HuH-7.5 (cell line): ENCODE measurements at regions not wholly inside any gene's neighbourhood (a gene's known extent, or its start where the extent isn't known, plus 50 kb on each side); places are given as distances from the start of the nearest gene placed in this dataset.

ENCODE experiments used
- DNase-seq: peaks from one replicate; pipeline ENCODE4 v3.0.0; 2011; ENCODE audit warnings: low spot score

GRCh38 chr7:95668504-95669018, 72.2 kb upstream of the PDK4 start:
- no peak for DNase-seq

DNA sequence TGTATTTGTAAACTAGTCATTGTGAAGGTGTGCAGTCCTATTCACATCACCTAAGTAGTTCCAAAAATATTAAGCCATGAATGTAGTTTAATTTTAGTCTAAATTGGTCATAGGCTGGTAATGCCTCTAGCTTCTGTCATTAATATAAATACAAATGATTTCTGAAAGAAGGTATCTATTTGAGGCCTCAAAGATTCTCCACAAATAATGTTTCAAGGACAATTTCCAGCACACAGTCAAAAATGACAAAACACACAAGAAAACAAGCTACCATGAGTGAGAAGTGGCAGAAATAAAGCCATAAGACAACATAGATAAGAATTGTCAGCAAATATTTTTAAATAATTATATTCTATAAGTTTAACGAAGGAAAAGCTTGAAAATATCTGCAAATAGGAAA, 66.7 kb upstream of the PDK4 start:
- no peak for DNase-seq

GRCh38 chr7:95660023-95660434, 63.7 kb upstream of the PDK4 start:
- DNase-seq: no peak

DNA sequence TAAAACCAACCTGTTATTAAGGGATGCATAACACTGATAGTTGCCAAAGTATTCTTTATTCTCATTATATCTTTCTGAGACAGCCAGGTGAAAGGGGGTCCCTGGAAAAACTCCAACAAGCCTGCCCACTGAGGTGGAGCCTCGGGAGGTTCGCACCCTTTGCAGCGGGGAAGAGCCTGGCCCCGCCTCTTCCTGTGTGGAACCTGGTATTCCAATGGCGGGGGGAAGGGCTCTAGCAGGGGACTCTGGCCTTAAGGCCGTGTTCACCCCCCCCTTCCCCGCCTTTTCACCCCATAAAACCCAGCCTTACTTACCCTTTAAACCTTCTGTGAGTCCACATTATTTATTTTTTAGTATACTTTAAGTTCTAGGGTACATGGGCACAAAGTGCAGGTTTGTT, 62.4 kb upstream of the PDK4 start:
- no peak for DNase-seq

DNA sequence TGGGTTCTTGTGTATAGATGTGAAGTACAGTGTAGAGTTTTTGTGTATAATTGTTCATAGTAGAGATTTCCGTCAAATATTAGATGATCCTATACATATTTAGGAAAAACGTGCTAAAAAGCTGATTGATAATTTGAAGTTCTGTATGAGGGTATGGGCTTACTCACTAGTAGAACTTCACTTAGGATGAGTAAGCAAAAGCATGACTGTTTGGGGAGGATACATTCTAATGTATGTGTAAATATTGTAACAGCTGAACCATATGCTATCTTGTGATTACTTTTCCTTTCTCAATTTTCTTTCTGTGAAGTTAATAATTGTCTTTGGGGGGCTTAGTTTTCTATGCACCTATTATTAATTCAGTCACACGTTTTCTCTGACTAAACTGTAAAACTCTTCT, 53.2 kb upstream of the PDK4 start:
- DNase-seq: no peak

GRCh38 chr7:95646350-95646749, 50.0 kb upstream of the PDK4 start:
- no peak for DNase-seq
